ENCODE measurements at regions not wholly inside any gene's neighbourhood (a gene's known extent, or its start where the extent isn't known, plus 50 kb on each side); places are given as distances from the start of the nearest gene placed in this dataset.

DNA sequence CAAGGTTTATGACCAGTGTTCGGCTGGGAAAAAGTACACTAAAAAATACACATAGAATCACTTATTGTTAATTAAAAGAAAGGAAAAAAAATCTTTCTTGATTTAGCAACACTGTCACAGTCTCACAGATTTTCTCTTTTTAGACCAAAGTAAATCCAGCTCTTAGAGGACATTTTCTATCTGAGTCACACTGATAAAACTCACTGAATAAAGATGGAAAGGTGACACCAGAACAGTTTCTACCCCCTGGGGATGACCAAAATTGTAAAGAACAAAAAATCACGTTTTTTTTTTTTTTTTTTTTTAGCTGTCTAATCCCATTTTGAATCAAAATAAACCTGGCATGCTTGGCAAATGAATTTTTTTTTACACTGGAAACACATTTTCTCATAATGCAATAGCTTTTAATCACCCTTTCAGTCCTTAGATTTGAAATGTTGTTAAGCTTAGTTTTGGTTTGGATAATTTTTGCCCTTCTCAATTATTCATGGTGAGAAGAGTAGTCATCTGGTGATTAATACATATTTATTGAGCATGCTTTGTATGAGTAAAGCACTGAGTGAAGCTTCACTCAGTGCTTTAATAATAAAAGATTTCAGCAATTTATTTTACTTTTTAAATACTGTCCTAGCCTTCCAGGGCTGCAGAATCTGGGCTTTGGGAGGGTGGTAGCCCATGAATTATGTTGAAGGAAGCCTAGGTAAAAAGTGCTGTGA is 886.3 kb downstream of the SLC4A3 start:
- DNase-seq = no peak

GRCh38 chr2:220521551-220521950 is 894.1 kb downstream of the SLC4A3 start:
- no peak for DNase-seq

- no peak for DNase-seq
Observed at GRCh38 chr2:220528180-220528675, 900.8 kb downstream of the SLC4A3 start.

- no peak for DNase-seq
Observed at GRCh38 chr2:220531216-220531615, 903.8 kb downstream of the SLC4A3 start.

- no peak for DNase-seq
Observed at GRCh38 chr2:220533485-220533884, 906.1 kb downstream of the SLC4A3 start.

DNA sequence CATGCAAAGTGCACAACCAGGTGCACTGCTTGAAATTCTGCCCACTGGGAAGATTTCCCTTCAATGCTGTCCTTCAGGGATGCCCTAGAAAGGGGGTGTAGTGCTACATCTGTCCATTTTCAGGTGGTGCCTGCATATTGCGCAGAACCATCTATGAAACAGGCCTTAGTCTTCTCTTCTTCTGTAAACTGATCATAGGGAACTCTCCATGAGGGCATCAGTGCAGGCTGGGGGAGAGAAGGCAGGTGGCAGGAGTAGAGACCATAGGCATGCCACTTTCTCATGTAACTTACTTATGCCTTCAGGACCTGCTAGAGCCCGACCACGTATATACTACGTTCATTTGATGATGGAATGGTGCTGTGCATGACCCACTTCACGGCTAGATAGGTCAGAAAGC is 912.1 kb downstream of the SLC4A3 start:
- no peak for DNase-seq

DNA sequence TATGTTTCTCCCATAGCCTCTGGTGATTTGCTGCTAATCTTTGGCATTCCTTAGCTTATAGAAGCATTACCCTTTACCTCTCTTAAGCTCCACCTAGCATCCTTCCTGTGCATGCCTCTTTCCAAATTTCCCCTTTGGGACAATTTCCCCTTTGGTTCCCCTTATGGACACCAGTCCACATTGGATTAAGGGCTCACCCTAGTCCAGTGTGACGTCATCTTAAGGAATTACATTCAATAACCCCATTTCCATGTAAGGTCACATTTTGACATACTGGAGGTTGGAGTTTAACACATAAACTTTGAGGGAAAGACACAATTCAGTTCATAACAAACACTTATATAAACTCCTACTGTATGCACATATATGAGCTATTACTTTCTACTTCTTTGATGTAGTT is 916.6 kb downstream of the SLC4A3 start:
- DNase-seq = no peak

DNA sequence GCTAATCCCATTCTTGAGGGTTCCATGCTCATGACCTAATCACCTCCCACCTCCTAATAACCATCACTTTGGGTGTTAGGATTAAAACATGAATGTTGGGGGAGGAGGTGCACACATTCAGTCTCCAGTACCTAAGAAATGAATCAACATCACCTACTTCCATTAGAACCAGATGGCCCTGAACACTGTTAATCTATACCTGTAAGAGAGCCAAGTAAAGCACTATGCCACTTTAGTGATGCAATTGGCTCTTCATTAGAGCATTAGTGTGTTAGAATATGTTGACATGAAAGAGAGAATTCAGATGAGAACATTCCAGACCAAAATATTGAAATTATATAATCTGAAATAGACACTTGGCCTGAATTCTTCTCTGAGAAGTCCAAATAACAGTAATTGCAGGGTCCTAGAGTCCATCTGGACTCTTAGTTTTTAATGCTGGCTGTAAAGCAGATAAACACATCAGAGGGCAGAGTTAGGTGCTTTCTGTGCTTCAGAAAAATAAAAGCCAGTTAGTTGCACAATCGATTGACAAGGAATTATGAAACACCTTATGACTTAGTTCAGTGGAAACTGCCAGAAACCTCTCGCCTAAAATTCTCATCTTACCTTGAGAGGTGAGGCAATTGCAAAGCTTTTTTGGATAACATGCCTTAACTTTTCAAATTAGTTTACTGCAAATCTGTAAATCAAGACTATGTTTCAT is 923.7 kb downstream of the SLC4A3 start:
- DNase-seq = no peak

GRCh38 chr2:220552790-220553535 is 925.5 kb downstream of the SLC4A3 start:
- no peak for DNase-seq

DNA sequence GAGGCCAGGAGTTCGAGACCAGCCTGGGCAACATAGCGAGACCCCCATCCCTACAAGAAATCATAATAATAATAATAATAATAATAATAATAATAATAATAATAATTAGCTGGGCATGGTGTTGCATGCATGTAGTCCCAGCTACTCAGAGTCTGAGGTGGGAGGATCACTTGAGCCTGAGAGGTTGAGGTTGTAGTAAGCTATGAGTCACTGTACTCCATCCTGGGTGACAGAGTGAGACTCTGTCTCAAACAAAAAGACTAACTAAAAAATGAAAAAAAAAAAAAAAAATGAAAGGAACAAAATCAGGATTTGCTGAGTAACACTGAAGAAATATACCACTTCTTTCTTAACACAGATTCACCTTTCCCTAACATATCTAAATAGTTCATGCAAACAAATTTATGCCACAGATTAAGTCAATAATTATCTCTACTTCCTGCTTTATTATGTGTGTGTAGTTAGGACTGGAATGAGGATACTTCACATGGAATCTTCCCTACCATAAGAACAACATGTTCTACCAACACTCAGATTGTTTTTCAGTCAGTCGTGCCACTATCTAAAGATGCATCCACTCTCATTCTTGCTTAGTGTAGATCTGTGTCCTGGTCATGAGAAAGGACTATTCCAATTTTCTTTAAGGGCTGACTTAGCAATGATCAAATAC is 928.7 kb downstream of the SLC4A3 start:
- DNase-seq = no peak

- no peak for DNase-seq
Observed at GRCh38 chr2:220556658-220557057, 929.2 kb downstream of the SLC4A3 start.

GRCh38 chr2:220560192-220560591 is 932.8 kb downstream of the SLC4A3 start:
- DNase-seq = no peak

GRCh38 chr2:220562375-220563140 is 935.1 kb downstream of the SLC4A3 start:
- DNase-seq = no peak

- DNase-seq = no peak
Observed at GRCh38 chr2:220568296-220568695, 940.9 kb downstream of the SLC4A3 start.

- DNase-seq = no peak
Observed at GRCh38 chr2:220569112-220569897, 941.9 kb downstream of the SLC4A3 start.

GRCh38 chr2:220572385-220572784 is 945.0 kb downstream of the SLC4A3 start:
- DNase-seq = no peak

DNA sequence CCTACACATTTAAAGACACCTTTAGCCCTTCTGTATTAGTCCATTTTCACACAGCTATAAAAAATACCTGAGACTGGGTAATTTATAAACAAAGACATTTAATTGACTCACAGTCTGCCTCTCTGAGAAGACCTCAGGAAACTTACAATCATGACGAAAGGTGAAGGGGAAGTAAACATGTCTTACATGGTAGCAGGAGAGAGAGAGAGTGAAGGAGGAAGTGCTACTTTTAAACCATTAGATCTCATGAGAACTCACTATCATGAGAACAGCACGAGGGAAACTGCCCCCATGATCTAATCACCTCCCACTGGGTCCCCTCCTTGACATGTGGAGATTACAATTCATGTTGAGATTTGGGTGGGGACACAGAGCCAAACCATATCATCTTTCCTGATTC is 946.6 kb downstream of the SLC4A3 start:
- no peak for DNase-seq

DNA sequence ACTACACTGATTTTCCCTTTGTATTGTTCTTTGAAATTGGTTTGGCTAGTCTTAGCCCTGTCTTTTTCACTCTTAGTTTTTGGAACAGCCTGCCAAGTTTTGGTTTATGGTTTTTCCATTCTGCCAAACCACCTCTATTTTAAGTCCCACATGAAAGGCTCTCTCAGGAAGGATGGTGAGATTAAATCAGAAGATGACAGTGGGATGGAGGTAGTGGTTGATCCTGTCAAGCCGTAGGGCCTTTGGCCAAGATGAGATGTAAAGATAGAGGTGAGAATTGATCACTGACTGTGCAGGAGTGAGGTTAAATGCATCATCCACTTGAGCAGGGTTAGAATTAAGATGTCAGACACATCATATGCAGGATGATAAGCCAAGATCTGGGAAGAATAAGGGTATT is 948.5 kb downstream of the SLC4A3 start:
- DNase-seq = no peak

- no peak for DNase-seq
Observed at GRCh38 chr2:220579452-220579851, 952.0 kb downstream of the SLC4A3 start.

GRCh38 chr2:220580113-220580512 is 952.7 kb downstream of the SLC4A3 start:
- no peak for DNase-seq

DNA sequence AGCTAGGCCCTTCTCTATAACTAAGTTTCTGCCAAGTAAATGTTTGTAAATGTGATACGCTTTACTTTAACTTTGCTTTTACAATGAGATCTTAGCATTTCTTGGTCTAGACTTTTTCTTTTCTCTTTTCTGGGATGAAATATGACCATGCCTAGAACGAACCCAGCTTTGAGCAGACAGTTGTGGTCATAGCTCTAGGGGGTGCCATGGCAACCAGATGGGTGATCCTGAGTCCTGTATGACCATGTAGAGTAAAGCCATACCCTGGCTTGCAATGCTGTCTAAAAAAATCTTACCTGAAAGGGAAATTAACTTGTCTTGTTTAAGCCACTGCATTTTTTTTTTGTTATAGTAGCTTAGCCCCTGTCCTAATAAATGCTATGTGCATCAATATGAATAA is 956.3 kb downstream of the SLC4A3 start:
- no peak for DNase-seq

- DNase-seq = no peak
Observed at GRCh38 chr2:220585241-220585640, 957.8 kb downstream of the SLC4A3 start.

Data from inflammatory macrophage treated with lipopolysaccharide for 4 hours (primary cell).